Fibroblast of lung (primary cell): ENCODE measurements at regions not wholly inside any gene's neighbourhood (a gene's known extent, or its start where the extent isn't known, plus 50 kb on each side); places are given as distances from the start of the nearest gene placed in this dataset.

Experiments
- EZH2 ChIP-seq: IDR thresholded peaks from 2 replicates; pipeline ENCODE4 v1.5.1; 2012; ENCODE audit warnings: low read length, control low read depth, mild to moderate bottlenecking; ENCODE audit errors: missing control alignments
- TF ChIP-seq, protein P1 (sequence below), 2 donors: IDR thresholded peaks in 1 of 2; conservative IDR thresholded peaks in 1 of 2; 1 replicate in 1 of 2; 2 replicates in 1 of 2; pipeline ENCODE4 v1.5.1; 2011 to 2012; ENCODE audit warnings: low read length in 2 of 2, control low read depth in 1 of 2, inconsistent platforms in 1 of 2, low read depth in 1 of 2, mild to moderate bottlenecking in 1 of 2

DNA sequence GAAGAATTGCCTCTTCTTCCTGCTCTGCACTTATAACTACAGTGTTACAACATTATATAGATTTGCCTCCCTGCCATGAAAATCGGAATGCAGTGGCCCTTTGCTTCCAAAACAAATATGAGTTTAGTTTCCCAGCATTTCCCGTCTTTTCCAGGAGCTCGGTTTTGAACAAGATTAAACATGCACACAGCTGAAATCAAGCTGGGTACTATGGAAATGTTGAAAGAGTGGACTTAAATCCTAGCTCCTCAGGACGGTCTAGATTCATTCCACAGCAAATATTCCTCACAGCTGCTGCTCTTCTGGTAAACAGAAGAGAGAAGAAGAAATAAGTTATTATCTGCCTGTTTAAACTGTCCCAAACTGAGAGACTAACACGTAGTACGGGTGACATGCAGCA is 161.4 kb downstream of the PIK3R1 start:
- TF ChIP-seq, protein P1, sequence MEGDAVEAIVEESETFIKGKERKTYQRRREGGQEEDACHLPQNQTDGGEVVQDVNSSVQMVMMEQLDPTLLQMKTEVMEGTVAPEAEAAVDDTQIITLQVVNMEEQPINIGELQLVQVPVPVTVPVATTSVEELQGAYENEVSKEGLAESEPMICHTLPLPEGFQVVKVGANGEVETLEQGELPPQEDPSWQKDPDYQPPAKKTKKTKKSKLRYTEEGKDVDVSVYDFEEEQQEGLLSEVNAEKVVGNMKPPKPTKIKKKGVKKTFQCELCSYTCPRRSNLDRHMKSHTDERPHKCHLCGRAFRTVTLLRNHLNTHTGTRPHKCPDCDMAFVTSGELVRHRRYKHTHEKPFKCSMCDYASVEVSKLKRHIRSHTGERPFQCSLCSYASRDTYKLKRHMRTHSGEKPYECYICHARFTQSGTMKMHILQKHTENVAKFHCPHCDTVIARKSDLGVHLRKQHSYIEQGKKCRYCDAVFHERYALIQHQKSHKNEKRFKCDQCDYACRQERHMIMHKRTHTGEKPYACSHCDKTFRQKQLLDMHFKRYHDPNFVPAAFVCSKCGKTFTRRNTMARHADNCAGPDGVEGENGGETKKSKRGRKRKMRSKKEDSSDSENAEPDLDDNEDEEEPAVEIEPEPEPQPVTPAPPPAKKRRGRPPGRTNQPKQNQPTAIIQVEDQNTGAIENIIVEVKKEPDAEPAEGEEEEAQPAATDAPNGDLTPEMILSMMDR (conservative IDR thresholded peaks at IDR 0.05 in 1 of 2, IDR thresholded peaks at IDR 0.05 in 1 of 2; ENCODE audit: low read depth in 1 of 2, low read length in 2 of 2) = no peak
- TF ChIP-seq EZH2 = no peak
